HG03575 (cell line): ENCODE measurements at regions not wholly inside any gene's neighbourhood (a gene's known extent, or its start where the extent isn't known, plus 50 kb on each side); places are given as distances from the start of the nearest gene placed in this dataset.

ENCODE experiments used
- ATAC-seq: cut with Tn5 transposase; IDR thresholded peaks from one replicate; pipeline ENCODE4 v1.9.1; 2021; ENCODE audit not compliant: unreplicated experiment, insufficient number of reproducible peaks, low FRiP score; ENCODE audit errors: extremely low read depth

DNA sequence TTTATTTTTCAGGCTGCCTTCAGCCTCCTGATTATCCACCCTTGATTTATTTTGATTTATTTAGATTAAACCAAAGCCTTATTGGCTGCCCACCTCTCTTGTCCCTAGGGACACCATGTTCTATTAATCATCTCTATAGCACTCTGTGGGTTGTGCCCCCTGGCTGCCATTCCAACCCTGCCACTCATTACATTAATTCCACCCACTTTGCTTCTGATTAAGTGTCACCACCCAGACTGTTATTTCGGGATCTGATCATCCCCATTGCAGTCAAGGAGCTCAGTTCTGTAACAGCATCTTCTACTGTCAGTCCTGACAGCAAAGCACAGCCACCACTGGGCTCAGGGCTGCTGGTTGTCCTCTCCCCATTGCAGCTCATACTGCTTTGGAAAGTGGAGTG, 175.1 kb upstream of the DDX18 start:
- ATAC-seq: no peak

DNA sequence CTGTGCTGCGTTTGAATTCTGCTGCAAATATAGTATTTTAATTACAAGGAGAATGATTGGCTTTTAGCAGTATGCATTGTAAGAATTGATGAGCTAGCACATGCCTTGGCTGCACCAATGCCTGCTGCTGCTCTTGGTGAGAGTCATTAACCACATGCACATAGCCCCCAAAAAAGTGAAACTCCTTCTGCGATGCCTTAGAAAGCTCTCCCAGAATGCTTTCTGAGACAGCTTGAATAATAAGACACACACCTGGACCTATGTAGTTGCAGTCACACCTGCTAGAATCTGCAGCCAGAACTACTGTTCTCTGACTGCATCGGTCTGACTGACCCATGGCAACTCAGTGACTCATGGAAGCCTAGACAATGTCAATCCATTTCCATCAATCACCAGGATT, 170.1 kb upstream of the DDX18 start:
- no peak for ATAC-seq

DNA sequence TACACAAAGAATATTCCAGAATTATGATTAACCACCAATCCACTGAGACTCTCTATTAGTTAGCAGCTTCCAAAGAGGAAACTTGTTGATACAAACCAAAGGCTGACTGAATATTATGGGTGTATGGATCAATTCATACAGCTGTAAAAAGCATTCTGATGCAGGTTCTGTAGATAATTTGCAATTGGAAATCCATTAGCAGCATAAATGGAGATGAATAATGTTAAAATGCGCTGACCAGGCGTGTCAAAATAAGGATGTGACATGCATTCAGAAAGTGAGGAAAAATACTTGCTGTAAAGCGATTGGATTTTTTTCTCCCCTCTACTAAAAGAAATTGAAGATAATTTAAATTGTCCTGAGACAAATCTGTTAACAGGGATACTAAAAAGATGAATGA, 169.0 kb upstream of the DDX18 start:
- no peak for ATAC-seq

DNA sequence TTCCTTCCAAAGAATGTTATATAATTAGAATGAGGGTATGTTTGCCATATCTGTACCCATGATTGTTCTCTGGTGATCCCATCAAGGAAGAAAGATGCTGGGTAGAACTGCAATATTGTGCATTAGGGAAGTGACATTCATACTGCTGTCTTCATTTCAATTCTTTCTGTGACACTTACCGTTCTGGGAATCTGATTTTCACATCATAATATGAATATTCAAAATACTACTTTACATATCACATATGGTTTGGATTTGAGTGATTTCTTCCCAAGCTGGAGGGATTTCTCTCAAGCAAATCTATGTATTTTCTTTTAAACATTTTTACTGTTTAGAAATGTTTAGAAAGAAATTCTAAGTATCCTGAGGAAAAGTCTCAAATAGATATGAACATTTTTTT, 168.4 kb upstream of the DDX18 start:
- ATAC-seq: no peak

DNA sequence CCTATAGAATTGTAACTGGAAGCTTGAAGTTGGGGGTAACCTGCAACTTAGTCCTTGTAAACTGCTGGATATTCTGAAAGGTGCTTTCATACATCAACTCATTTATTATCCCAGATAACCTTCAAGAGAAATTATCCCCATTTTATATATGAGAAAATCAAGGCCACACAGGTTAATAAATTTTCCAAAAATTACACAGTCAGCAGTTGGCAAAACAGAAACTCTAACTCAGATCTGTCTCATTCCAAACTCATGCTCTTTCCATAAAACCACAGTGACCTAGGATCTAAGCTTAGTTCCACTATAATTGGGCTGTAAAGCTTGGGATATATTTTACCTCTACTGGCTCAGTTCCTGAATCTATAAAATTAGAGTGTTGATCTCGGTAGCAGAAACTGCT, 167.6 kb upstream of the DDX18 start:
- no peak for ATAC-seq

DNA sequence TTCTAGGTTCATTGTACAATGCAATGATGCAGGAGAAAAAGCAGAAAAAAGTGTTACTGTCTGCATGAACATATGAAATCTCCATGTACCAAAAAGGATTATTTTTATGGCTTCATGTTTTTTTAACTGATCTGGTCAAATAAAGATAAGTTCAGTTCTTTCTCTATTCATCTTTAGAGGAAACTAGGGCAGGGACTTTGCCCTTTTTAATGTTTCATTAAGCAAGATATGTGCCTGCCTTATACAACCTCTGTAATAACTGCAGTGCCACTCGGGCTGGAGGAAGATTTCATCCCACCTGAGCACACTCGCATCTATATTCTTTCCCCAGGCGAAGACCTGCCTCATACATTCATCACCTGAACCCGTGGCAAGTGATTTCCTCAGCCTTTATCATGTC, 157.9 kb upstream of the DDX18 start:
- ATAC-seq: no peak

DNA sequence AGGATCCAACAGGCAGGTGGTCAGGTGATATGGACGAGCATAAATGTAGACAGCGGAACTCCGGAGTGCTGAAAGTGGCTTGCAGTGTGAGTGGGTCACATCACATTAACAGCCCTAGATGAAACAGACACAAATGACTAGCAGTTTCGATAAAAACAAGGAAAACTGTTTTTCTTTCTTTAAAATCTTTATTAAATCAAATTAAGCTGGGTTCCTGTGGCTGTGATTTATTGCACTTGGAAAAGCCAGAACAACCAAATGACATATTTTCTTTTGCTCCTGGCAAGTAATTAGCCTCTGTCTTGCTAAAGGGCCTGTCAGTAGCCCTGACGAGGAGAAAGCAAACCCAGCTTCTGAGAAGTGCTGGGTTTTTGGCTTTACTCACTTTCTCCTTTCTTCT, 152.9 kb upstream of the DDX18 start:
- no peak for ATAC-seq

DNA sequence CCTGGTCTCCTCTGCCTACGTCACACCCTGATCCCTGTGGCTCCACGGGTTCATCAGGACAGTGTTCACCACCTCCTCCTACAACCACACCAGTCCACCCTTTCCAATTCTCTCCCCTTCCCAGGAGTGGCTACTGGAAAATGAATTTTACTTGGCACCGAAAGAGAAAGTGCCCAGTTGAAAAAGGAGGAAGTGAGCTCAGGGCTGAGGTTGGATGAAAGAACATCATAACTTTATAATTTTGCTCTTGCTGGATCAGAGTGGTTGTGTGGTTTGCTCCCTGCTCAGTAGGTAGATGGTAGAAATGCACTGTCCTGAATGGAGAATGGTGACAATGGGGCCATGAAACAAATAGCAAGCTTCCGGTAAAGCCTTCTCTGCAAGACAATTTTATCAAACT, 140.3 kb upstream of the DDX18 start:
- no peak for ATAC-seq

DNA sequence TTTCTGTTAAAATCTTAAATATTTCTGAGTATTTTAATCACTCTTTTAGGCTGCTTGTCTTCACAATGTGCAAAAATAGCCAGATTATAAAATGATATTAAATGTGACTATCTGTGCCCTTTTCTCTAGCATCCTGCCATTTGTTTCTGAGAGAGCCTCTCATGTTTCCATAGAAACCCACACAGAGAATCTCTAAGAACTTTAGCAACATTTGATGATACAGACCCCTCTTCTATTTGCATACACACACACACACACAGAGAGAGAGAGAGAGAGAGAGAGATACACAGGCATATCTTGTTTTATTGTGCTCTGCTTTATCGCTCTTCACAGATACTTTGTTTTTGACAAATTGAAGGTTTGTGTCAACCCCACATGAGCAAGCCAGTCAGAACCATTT, 134.5 kb upstream of the DDX18 start:
- no peak for ATAC-seq

DNA sequence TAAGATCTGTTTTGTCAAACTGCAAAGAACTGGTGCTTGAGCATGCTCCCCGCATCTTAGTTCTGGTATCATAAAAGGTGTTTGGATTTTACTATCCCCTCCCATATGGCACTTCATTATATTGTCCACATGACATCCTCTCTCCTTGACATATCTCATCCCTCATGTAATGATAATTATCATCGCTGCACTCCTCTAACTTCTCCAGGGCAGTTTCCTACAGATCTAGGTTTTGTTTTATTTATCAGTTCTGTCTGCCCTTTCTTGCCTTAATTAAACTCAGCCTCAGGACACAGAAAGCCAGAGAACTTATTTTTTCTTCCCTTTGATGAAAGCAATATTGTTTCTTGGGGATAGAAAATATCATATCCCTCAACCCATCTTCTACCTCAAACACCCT, 129.6 kb upstream of the DDX18 start:
- ATAC-seq: no peak

DNA sequence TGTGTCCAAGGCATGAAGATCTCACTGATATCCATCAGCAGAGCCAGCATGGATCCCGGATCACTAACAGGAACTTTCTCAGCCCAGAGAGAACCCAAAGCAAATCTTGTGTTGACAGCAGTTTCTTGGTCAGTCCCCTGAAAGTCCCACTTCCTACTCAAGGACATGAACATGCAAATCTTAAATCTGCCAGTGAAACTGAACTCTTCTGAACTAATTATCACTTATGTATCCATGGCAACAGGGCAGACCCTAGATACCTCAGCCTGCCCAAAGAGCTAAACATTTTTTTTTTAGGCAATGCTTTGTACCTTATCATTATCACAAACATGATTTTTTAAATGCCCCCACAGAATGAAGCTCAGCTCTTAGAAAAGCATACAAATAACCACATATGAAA, 127.8 kb upstream of the DDX18 start:
- peak; percentile 91 for ATAC-seq

DNA sequence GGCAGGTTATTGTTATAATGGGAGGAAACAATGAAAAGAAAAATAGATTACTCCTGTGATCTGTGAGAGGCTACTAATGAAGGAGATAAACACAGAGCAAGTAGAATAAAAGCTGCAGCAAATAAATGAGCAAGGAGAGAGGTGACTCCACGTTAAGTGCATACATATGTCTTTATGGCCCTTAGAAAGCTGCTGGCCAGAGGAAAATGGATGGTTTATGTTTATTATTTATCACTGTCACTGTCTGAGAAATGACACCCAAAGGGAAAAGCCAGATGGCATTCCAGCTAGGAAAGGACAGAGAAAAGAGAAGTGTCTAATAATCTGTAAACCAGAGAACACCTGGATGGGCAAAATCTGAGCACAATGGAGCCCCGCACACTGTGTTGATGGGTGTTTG, 122.9 kb upstream of the DDX18 start:
- ATAC-seq: no peak

DNA sequence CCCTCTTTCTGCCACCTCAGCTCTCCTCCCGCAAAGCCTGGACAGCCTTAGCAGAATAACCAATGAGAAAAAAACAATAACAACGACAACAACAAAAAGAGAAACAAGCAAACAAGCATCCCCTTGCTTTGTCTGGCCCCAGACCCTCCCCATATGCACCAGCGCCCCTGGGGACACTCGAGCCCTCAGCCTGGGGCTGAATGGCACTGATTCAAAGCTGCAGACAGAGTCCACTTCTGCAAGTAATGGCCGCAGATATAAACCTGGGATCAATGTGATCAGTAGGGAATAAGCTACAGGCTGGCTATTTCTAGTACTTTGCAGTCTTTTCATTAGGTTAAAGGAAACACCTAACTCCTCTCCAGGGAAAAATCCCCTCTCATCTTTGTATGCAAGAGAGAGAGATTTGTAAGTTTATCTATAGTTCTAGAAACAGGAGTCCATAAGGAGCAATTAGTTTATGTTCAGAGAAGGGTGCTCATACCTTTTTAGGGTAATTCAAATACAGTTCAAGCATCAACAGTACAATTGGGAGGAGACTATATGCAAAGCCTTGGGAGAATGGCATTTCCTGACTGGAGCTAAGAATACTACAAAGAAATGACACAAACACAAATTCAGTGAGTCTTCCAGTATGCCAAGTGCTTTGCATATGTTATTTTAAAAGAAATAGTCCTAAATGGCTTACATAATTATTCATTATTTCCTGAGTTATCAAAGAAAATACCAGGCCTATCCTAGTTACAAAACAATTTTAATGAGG, 122.3 kb upstream of the DDX18 start:
- ATAC-seq: no peak

DNA sequence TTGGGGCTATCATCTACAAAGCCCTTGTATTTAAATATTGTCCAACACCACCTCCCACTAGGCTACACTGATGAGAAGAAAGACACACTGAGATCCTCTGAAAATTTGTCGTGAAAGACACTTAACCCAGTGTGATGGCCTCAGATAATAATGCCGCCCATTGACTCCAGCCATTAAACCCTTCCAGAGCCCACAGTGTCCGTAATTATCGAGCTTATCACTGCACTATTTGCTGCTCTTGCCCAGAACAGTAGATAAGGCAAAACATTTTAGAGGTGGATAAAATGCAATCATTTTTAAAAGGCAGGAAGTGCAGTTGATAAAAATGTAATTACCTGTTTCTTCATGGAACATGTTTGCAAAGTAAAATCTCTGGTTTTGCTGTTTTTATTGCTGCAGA, 121.3 kb upstream of the DDX18 start:
- no peak for ATAC-seq

DNA sequence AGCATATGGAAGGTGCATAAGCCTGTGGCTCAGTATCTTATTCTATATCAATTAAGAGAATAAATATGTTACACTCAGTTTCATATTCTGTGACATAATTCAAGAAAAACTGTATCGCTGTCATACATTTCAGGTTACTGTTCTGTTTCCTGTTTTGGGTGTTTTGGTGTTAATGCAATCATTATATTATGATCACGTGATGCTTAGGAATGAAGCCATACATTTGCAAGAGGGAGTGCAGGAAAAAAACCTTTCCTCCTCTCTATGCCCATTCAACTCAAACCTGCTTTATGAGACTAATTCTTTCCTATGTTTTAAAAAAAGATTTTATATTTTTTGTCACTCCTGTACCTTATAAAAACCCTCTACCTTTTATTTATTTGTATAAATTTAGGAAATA, 120.8 kb upstream of the DDX18 start:
- no peak for ATAC-seq

DNA sequence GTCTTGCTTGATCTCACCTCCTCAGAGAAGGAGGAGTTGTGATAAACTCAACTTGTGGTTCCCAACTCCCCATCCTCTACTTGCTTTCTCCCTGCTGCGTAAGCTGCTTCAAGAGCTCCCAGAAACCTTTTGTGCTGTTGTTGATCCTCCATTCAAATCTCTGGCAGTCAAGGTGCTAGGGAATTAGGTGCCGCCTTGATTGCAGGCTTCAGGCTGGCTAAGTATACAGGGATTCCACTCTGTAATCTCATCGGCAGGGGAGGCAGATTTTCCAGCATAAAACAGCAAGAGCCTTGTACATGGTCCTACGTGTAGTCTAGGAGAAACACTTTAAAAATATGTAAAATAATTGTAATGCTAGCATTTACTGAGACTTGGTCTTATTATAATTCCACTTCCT, 116.2 kb upstream of the DDX18 start:
- ATAC-seq: no peak

DNA sequence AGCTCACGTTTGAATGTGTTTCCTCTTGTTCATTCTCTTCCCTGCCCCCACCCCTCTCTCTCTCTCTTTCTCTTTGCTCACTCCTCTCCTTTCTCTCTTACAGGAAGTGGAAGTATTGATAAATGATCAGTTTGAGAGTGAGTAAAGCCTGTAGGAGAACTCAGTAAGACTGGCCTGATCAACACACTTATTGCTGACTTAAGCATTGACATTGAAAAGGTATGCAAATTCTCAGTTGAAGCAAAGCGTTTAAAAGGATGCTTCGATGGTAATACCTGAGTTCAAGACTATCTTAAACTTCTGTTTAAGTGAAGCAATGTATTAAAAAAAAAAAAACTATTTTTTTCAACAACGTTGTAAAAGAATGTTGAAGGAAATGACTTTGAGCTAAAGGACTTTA, 115.7 kb upstream of the DDX18 start:
- ATAC-seq: no peak

DNA sequence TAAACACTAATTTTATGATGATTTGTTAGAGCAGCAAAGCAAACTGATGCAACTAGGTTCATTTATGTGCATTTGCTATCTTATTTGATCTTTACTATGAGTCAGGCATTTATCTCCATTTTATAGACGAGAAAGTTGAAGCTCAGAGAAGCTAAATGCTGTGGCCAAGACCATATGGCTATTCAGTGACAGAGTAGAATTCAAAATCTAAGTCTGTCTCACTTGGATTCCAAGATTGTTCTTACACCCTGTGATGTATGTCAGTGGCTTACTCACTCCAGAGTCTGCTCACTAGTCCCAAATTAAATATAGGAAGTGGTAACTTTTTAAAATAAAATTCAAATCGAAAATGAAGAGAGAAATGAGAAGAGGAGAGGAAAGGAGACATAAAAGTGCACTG, 114.0 kb upstream of the DDX18 start:
- no peak for ATAC-seq

DNA sequence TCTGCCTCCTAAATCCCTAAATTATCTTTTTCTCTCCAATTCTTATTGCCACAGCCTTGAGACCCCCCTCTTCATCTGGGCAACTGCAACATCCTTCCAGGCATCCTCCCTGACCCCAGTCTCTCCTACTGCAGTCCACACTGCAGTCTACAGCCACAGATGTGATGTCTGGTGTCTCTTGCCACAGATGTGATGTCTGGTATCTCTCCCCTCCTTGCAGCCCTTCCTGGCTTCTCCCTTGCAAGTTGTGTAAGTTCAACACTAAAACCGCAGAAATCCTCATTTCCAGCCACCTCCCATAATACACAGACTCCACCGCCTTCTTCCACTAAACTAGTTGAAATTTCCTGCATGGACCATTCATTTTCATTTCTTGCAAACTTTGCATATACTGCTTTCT, 113.1 kb upstream of the DDX18 start:
- ATAC-seq: no peak

DNA sequence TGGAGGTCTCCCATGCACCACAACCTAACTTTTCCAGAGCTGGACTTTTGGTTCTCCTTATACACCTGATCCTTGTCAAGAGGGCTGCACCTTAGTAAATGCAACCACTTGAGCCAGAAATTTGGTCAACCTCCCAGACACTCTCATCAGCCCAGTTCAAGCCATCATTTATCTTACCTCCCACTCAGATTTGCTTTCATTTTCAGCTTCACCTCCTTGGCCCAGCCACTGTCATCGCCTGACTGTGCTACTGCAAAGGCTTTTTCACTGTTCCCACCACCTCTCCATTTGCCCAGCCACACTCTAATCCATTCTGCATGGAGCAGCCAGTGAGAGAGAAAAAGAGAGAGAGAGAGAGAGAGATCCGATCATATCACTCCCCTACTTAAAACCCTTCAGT, 112.4 kb upstream of the DDX18 start:
- ATAC-seq: no peak

DNA sequence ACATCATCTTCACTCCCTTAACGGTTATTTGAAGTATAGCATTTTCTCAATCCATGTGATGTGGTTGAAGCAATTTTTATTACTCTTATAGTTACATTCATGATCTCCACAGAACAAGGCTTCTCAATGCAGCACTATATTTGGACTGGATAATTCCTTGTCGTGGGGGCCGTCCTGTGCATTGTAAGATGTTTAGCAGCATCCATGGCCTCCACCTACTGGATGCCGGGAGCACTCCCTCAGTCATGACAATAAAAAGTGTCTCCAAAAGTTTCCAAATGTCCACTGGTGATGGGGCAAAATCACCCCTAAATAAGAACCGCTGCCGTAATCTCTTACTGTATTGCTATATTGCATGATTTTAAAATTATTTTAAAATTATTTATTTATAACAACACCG, 110.6 kb upstream of the DDX18 start:
- ATAC-seq: no peak
